Stimulated activated CD8-positive, alpha-beta memory T cell treated with anti-CD3 and anti-CD28 coated beads, Interleukin-7, amount 100 ng/mL, for 1 hour (primary cell): ENCODE measurements at regions not wholly inside any gene's neighbourhood (a gene's known extent, or its start where the extent isn't known, plus 50 kb on each side); places are given as distances from the start of the nearest gene placed in this dataset.

Source experiments
- DNase-seq, 2 donors: peaks; one replicate each; pipeline ENCODE4 v3.0.0-alpha.2; 2020; ENCODE audit warnings: low read depth in 2 of 2

DNA sequence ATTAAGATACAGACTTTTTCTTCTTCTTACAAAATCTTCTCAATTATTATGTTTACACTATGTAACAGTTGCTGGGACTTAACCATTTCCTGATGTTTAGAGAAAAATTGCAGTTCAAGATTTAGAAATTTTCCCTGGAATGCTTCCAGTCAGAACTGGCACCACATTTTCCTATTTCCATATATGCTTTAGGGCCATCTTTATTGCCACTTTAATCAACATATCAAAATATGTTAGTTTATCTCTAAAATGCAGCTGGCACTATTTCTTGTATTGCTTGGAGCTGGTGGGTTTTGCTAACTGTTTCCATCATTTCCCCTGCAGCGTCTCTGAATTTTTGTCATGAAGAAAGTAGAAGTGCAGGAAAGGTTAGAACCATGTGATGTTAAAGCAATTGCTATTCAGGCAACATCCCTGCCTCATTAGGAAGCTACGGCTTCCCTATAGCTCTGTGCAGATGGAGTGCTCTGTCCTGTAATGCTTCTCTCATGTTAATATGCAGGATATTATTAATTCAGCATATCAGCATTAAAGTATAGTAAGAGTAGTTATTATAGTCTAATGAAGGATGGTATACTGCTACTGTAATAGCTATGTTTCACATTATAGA lies 269.1 kb downstream of the MTRR start:
- no peak for DNase-seq

DNA sequence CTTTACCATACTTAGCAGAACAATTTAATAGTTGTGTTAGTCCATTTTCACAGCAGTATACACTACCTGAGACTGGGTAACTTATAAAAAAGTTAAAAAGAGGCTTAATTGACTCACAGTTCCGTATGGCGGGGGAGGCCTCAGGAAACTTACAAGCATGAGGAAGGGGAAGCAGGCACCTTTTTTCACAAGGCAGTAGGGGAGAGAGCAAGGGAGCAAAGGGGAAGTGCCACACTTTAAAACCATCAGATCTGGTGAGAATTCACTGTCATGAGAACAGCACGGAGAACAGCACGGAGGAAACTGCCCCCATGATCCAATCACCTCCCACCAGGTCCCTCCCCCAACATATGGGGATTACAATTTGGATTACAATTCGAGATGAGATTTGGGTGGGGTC lies 269.9 kb downstream of the MTRR start:
- no peak for DNase-seq

DNA sequence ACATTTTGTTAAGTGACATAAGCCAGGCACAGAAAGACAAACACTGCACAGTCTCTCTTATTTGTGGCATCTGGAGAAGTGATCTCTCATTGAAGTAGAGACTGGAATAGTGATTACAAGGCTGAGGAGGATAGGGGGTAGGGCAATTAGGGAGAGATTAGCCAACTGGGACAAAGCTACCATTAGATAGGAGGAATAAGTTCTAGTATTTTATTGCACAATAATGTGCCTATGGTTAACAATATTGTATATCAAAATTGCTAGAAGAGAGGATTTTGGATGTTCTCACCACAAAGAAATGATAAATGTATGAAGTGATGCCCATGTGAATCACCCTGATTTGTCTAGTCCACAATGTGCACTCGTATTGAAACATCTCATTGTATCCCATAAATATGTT lies 281.8 kb downstream of the MTRR start:
- no peak for DNase-seq

DNA sequence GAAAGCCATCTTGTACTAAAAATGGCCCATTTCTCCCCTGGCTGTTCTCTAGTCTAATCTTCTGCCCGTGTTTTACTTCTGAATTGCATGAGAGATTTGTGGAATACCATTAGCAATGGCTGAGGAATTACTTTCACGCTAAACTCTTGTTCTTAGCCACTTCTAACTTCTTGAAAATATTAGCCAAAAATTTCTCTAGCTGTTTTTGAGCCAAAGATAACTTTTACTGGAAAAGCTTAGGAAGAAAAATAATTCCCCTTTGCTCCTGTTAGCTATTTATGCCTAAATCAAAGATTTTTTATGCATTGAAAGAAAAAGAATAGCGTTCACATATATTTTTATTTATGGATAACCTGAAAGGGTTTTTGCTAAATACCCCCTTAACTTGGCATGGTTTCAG lies 287.8 kb downstream of the MTRR start:
- no peak for DNase-seq

DNA sequence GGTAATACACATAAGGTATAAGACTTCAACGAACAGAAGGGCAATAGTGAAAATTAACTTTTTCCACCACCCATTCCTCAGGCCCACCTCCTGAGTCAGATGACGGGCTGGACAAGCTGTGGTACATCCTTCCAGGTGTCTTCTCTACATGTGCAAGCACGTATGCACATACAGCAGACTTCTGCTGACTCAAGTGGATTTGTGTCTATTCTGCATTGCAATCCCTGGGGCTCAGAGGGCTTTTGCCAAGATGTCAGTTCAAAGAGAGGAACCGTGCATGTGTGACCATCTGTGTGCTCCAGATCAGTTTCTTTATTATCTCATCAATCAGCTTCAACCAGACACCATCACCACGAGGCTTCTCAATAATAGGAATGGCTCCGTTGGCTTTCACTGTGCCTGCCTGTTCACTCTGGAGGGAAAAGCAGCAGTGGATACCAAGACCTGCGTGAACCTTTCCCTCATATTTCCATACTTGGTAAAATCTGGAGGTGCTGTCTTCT lies 288.4 kb downstream of the MTRR start:
- no peak for DNase-seq

DNA sequence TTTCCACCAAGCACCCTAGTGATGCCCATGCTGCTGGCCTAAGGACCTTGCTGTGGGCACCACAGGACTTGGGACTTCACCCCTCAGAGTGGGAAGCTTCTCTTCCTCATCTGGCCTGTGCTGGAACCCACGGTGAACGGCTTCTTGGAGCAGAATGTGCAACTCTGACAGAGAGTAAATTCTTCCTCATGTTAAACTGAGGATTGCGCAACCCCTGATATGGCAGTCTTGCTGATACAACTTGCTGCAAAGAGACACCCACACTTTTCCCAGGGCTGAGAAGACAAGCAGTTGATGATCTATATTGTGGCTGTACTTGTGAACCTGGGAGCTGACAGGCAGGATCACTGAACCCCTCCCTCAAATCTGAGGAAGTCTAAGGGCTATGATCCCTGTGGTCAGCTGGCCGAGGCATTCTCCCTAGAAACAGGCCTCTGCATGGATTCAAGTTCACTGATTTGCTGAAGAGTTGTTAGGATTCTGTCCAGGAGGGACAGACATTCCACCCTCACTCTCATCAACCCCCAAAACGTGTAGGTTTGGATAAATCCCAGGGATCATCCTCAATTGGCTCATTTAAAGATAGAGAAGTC lies 307.2 kb downstream of the MTRR start:
- no peak for DNase-seq

DNA sequence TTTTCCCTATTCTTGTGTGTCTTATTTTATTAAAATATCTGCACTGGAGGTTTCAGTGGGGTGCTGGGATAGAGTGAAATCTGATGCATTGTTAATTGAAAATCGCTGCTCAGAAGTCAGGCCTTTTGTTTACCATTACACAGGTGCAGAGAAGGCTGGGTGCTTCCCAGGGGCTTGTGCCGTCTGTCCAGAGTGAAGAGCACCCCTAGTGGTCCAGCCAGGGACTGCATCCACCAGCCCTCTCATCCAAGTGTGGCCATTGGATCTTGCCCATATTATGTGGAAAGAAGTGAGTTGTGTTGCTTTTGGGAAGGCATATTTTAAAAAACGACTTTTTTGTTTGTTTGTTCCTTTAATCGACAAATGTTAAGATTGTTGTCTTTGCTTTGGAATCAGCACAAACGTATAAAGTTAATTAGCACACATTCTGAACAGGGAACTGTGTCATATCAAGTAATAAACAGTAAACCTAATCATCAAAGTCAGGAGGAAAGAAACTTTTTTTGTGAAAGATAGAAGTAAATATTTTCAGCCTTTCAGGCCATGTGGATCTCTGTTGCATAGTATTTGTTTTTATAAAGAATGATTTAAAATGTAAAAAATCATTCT lies 315.6 kb downstream of the MTRR start:
- no peak for DNase-seq

DNA sequence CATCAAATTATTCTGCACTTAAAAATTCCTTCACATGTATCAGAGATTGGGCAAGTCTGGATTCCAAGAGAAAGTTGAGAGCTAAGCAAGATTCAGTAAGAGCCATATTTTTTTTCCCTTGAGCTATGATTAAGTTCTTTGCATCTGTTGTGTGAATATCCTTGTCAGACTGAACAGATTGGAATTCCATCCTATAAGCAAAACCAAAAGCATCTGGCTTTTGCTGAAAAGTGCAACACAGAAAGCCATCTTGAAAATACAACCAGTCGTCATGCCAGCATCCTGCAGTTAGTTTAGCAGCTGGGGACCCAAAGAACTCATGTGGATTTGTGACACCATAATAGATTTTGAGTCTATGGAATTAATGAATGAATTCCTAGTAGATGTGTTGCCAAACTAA lies 316.9 kb downstream of the MTRR start:
- no peak for DNase-seq

DNA sequence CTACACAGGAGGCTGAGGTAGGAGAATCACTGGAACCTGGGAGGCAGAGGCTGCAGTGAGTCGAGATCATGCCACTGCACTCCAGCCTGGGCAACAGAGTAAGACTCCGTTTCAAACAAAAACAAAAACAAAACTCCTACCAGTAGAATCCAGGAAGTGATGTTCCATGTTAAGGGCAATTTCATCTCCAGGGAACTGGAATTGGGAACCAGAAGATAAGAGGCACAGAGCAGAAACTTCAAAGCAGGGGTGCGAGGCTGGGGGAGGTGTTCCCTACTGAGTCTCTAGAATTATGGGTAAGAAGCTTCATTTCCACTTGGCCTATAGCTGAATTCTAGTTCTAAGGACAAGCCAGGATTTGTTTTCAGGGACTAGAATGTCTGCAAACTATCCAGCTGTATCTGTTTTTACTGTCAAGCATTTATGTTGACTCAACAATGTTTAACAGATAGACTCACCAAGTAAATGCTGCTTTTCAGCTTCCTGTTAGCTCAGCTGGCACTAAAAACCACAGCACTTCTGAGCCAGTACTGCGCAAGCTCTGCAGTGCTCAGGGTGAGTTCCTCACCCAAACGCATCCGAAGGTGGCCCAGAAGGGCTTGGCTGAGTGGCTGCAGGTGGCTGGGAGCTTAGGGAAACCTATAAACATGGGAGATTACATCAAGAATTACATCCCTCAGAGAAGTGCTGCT lies 320.1 kb downstream of the MTRR start:
- DNase-seq, result no peak

DNA sequence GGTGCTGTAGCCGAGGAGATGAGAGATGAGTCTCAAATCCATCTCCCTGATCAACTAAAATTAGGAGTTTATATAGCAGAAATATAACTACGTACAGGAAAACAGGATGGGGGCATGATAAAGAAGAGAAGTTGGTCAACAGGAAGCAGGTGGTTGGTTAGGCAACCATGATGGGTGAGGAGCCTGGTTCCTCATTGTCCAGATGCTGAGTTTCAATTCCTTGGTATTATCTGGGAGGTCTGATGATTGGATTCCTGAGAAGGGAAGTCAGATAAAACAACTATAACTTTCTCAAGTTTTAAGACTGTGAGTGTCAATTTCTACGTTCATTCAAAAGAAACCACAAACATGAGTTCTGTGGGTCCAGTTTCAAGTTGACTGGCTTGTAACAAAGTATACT lies 323.9 kb downstream of the MTRR start:
- no peak for DNase-seq

DNA sequence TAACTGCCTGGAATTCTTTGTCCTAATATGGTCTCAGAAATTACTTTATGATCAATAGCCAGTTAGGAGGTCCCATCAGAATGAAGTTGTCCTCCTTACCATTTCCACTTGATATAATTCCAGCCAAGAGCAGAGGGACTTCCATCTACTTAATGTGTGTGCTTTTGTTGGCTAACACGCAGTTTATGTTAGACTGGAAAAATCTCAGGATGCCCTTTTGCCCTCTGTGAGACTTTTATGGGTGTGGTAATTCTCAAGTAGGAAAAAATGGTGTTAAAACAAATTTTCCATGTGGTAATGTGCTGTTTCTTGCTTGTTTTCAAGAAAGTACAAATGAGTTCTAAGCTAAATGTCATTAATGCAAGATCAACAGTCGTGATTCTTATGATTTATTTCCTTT lies 327.1 kb downstream of the MTRR start:
- DNase-seq, result no peak

DNA sequence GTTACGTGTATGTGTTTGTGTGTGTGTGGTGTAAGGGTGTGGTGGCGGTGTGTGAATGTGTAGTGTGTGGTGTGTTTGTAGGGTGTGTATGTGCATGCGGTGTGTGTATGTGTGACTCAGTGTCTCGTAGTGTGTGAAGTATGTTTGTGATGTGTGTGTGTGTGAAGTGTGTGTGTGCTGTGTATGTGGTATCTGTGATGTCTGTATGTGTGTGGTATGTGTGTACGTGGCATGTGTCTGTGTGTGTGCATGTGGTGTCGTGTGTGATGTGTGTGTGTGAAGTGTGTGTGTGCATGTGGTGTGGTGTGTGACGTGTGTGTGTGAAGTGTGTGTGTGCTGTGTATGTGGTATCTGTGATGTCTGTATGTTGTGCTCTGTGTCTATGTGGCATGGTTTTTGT lies 339.4 kb downstream of the MTRR start:
- no peak for DNase-seq

DNA sequence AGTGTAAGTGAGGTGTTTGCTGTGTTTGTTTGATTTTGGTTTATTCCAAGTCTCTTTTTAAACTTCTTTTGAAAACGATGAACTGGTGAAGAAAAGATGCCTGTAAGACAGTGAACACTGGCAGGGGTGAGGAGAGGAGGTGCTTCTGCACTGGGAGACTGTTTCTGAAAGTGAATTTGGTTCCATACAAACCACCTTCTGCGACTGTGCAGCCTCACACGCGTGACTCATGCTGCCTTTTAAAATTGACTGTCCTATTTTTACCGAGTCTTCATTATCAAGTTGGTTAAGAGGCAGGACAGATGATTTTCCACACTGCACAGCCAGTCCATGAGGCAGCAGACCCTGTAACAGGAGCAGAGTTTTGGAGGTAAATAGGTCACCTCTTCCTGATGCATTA lies 340.6 kb downstream of the MTRR start:
- no peak for DNase-seq

DNA sequence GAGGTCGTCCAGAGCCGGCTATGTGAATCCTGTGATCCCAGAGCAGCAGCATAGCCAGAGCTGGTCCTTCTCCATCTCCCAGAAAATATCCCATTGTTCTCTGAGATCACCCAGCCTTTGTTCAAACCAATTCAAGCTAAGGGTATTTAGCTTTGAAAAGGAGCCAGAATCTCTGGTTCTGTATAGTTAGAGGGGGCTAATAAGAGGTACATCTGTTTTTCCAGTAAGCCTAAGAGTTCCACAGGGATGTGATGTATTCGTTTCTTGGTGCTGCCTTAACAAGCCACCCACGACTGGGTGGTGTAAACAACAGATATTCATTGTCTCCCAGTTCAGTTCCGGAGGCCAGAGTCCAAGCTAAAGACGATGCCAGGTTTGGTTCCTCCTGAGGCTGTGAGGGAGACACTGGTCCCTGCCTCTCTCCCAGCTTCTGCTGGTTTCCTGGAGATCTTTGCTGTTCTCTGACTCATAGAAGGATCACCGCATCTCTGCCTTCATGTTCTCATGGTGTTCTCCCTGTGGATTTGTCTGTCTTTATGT lies 344.8 kb downstream of the MTRR start:
- DNase-seq, result no peak

DNA sequence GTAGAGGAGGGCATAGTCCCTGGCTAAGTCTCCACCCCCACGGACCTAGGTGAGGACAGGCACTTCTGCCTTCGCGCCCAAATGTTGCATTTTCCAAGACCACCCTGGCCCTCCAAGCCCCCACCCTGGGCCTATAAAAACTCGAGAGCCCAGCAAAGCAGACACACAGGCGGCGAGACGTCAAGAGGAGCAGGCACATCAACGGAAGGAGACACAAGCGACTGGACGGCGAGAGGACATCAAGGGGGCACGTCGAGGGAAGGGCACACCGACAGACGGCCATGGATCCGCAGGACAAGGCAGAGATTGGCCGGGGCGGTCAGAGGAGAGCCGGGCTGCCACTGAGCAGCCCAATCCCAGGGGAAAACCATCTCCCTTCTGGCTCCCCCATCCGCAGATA lies 348.0 kb downstream of the MTRR start:
- no peak for DNase-seq

DNA sequence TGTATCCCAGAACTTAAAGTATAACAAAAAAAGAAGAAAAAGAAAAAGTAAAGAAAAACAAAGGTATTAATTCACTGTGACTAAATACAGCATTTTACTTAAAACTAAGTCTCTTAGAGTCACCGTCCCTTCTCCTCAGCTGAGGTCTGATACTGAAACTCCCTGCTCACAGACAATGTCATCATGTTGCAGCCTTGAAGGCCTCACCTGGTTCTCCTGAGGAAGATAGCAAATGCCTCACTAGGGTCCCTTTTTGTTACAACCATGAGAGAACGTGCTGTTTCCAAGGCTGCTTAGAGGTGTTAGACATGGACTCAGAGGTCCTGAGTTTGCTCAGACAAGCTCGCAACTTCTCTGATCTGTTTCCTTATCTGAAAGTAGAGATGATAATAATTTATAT lies 357.2 kb downstream of the MTRR start:
- no peak for DNase-seq

DNA sequence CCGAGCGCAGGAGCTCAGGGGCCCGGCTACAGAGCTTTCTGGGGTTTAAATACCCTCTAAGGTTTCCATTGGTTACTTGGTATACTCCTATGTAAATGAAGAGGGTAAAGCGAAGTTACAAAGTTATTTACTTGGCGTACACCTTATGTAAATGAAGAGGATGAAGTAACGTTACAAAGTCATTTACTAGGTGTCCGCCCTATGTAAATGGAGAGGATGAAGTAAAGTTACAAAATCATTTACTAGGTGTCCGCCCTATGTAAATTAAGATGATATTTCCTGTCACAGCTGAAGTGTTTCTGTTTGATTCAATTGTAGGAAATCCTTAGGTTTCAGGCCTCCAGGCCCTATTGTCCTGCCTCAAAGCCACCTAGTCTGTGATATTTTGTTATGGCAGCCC lies 358.2 kb downstream of the MTRR start:
- DNase-seq, result no peak

DNA sequence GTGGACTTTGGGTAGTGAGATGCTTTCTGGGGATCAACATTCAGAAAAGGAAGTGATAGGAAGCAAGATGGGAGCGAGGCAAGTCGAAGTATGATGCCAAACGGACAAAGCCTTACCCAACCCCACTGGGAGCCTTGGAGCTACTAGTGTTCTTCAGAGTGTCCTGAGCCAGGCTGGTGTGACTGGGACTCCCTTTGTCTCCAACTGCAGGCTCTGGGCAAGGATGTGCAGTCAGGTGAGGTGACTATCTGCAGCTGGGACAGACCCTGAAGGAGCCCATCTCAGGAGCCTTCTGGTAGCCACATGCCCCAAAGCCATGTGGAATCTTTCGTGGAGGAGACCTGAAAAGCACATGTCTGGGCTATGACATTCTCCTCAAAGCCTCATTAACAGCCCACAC lies 360.6 kb downstream of the MTRR start:
- DNase-seq, result no peak

DNA sequence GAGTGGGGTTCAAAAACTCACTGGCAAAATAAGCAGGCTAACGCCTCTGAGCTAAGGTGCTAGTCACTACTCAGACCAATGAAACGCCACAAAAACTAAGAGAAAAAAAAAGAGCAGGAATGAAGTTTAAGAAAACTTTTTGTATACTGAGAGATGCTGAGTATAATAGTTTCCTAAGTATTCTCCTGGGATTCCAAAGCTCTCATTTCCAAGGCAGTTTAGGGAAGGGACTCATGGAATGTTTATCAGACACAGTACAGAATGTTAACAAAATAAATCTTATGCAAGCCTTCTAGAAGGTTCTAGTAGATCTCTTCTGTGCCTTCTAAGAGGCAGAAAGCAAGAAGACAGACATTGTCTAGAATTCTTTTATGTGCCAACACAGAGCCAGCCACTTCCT lies 361.9 kb downstream of the MTRR start:
- DNase-seq, result no peak

DNA sequence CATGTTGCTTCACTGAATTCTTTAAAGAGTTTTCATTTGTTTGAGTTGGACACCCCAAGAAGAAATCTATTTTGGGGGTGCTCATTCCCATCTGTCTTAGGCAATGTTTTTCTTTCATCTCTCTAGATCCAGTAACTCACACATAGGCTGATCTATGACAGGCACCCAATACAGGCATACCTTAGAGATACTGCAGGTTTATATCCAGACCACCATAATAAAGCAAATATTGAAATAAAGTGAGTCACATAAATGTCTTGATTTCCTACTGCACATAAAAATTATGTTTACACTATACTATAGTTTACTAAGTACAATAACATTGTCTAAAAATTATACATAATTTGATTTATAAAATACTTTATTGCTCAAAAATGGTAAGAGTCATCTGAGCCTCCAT lies 364.5 kb downstream of the MTRR start:
- no peak for DNase-seq

DNA sequence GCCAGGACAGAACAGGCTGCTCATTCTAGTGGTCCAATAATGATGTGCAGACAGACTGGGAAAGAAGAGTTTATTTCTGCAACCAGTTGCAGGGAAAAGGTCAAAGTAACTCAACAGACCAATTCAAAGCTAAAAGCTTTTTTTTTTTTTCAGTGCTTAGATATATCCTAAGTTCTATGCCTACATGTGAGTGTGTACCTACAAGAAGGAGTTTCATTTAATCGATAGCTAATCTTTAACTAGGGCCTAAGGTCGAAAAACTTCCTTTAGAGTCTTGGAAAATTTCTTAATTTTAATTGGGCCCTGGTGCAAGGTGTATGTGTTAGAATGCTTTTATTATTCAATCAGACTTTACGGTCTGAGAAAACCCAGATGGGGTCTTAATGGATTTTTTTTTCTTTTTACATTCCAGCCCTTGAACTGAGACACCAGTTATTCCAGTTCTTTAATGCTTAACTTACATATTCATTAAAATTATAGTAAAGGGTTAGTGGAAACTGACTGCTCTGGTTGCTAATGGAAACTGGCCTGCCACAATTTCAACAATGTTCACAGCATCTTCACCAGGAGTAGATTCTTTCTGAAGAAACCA lies 365.3 kb downstream of the MTRR start:
- no peak for DNase-seq

DNA sequence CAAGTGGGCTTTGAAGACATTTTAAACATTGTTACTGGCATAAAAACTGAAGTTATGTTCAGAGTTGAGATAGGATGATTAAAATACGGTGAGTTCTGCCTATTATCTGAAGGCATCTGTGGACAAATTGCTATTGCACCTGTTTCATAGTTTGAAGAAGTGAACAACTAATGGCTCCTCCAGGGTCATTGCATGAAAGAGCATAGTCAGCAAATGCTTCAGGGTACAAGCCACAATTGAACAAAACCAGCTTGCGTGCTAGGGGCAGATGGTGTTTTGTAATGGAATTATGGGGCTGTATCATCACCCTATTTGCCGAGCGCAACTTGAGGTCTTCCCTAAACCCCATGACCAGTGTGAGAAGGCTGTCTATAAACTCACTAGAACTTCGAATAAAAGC lies 369.1 kb downstream of the MTRR start:
- DNase-seq, result no peak
